Skeletal muscle tissue (tissue), 3 donors: ENCODE measurements at regions not wholly inside any gene's neighbourhood (a gene's known extent, or its start where the extent isn't known, plus 50 kb on each side); places are given as distances from the start of the nearest gene placed in this dataset.

Experiments
- H3K27ac ChIP-seq: one replicate; pipeline ENCODE4 v1.7.0; 2013; ENCODE audit warnings: mild to moderate bottlenecking, low read depth, low read length, inconsistent platforms
- H3K27me3 ChIP-seq, 3 donors: one replicate each; pipeline ENCODE4 v1.7.0; 2013; ENCODE audit warnings: low read length in 3 of 3; ENCODE audit not compliant: control insufficient read depth in 3 of 3, insufficient read depth in 3 of 3
- H3K36me3 ChIP-seq, 3 donors: one replicate each; pipeline ENCODE4 v1.7.0; 2013; ENCODE audit warnings: low read length in 3 of 3; ENCODE audit not compliant: control insufficient read depth in 3 of 3, insufficient read depth in 3 of 3
- H3K4me1 ChIP-seq, 3 donors: one replicate each; pipeline ENCODE4 v1.7.0; 2013; ENCODE audit warnings: low read length in 3 of 3, mild to moderate bottlenecking in 3 of 3; ENCODE audit not compliant: control insufficient read depth in 3 of 3, insufficient read depth in 3 of 3
- H3K4me3 ChIP-seq, 3 donors: one replicate each; pipeline ENCODE4 v1.7.0; 2013; ENCODE audit warnings: low read length in 3 of 3
- H3K9ac ChIP-seq, 3 donors: one replicate each; pipeline ENCODE4 v1.7.0; 2013; ENCODE audit warnings: low read length in 3 of 3, mild to moderate bottlenecking in 3 of 3, moderate library complexity in 2 of 3, low read depth in 1 of 3
- H3K9me3 ChIP-seq, 3 donors: one replicate each; pipeline ENCODE4 v1.7.0; 2013; ENCODE audit warnings: low read length in 3 of 3; ENCODE audit not compliant: control insufficient read depth in 3 of 3
- donor health status: Osteomylitis.

- Histone ChIP-seq H3K36me3 (no peaks in the 10 kb centered on the region), H3K27me3 (no peaks in the 10 kb centered on the region), H3K9me3 (no peaks in the 10 kb centered on the region), H3K4me3 (no peak overlapping the region), H3K4me1 (peaks cover 6 to 11% (median 8%) of the 10 kb centered on the region in 3 donors), H3K27ac (no peak overlapping the region), H3K9ac (no peak overlapping the region)
Observed at GRCh38 chr2:111235192-111236015, 114.7 kb downstream of the BCL2L11 start.

GRCh38 chr2:111236025-111236424 is 115.3 kb downstream of the BCL2L11 start:
- Histone ChIP-seq H3K9me3 (no peaks in the 10 kb centered on the region), H3K27ac (no peak overlapping the region), H3K9ac (no peak overlapping the region)

GRCh38 chr2:111238296-111238695 is 117.6 kb downstream of the BCL2L11 start:
- H3K9ac ChIP-seq, result no peak overlapping the region
- H3K4me3 ChIP-seq, result no peak overlapping the region

More at GRCh38 chr2:111236025-111236424, 115.3 kb downstream of the BCL2L11 start:
- Histone ChIP-seq H3K4me1 (peaks cover 6 to 11% (median 8%) of the 10 kb centered on the region in 3 donors), H3K36me3 (no peaks in the 10 kb centered on the region), H3K4me3 (no peak overlapping the region), H3K27me3 (no peaks in the 10 kb centered on the region)

GRCh38 chr2:111239107-111239506 is 118.4 kb downstream of the BCL2L11 start:
- H3K9ac ChIP-seq, result no peak overlapping the region
- H3K27me3 ChIP-seq, result no peaks in the 10 kb centered on the region
- H3K4me1 ChIP-seq, result peaks cover 6 to 11% (median 8%) of the 10 kb centered on the region in 3 donors
- H3K27ac ChIP-seq, result no peak overlapping the region
- no peaks in the 10 kb centered on the region for H3K9me3 ChIP-seq
- H3K36me3 ChIP-seq, result no peaks in the 10 kb centered on the region
- H3K4me3 ChIP-seq, result no peak overlapping the region

More at GRCh38 chr2:111238296-111238695, 117.6 kb downstream of the BCL2L11 start:
- no peaks in the 10 kb centered on the region for H3K27me3 ChIP-seq
- no peaks in the 10 kb centered on the region for H3K36me3 ChIP-seq
- peaks cover 6 to 11% (median 8%) of the 10 kb centered on the region in 3 donors for H3K4me1 ChIP-seq
- H3K27ac ChIP-seq, result no peak overlapping the region
- H3K9me3 ChIP-seq, result no peaks in the 10 kb centered on the region

- Histone ChIP-seq H3K9me3 (no peaks in the 10 kb centered on the region), H3K27ac (no peak overlapping the region), H3K4me1 (peaks cover 6 to 11% (median 8%) of the 10 kb centered on the region in 3 donors), H3K36me3 (no peaks in the 10 kb centered on the region), H3K9ac (no peak overlapping the region), H3K27me3 (no peaks in the 10 kb centered on the region), H3K4me3 (no peak overlapping the region)
Observed at GRCh38 chr2:111239581-111240249, 119.0 kb downstream of the BCL2L11 start.

- H3K4me3 ChIP-seq, result no peak overlapping the region
- H3K4me1 ChIP-seq, result no peaks in the 10 kb centered on the region
- H3K9ac ChIP-seq, result no peak overlapping the region
- H3K27me3 ChIP-seq, result no peaks in the 10 kb centered on the region
- H3K9me3 ChIP-seq, result no peaks in the 10 kb centered on the region
- no peaks in the 10 kb centered on the region for H3K36me3 ChIP-seq
- no peak overlapping the region for H3K27ac ChIP-seq
Observed at GRCh38 chr2:111243295-111243694, 122.6 kb downstream of the BCL2L11 start.

- Histone ChIP-seq H3K27ac (no peak overlapping the region), H3K9me3 (no peaks in the 10 kb centered on the region), H3K27me3 (no peaks in the 10 kb centered on the region), H3K4me3 (no peak overlapping the region), H3K36me3 (no peaks in the 10 kb centered on the region), H3K4me1 (no peaks in the 10 kb centered on the region), H3K9ac (no peak overlapping the region)
Observed at GRCh38 chr2:111244864-111245263, 124.2 kb downstream of the BCL2L11 start.

- no peaks in the 10 kb centered on the region for H3K36me3 ChIP-seq
- H3K4me1 ChIP-seq, result no peaks in the 10 kb centered on the region
- H3K9me3 ChIP-seq, result no peaks in the 10 kb centered on the region
- no peaks in the 10 kb centered on the region for H3K27me3 ChIP-seq
- H3K9ac ChIP-seq, result no peak overlapping the region
- no peak overlapping the region for H3K27ac ChIP-seq
- H3K4me3 ChIP-seq, result no peak overlapping the region
Observed at GRCh38 chr2:111246620-111247061, 125.9 kb downstream of the BCL2L11 start.

- no peaks in the 10 kb centered on the region for H3K9me3 ChIP-seq
- H3K4me3 ChIP-seq, result no peak overlapping the region
- H3K36me3 ChIP-seq, result no peaks in the 10 kb centered on the region
- no peak overlapping the region for H3K27ac ChIP-seq
- H3K9ac ChIP-seq, result no peak overlapping the region
- H3K27me3 ChIP-seq, result no peaks in the 10 kb centered on the region
- no peaks in the 10 kb centered on the region for H3K4me1 ChIP-seq
Observed at GRCh38 chr2:111247491-111247890, 126.8 kb downstream of the BCL2L11 start.

- Histone ChIP-seq H3K27me3 (no peaks in the 10 kb centered on the region), H3K9me3 (no peaks in the 10 kb centered on the region), H3K4me1 (no peaks in the 10 kb centered on the region), H3K9ac (no peak overlapping the region), H3K27ac (no peak overlapping the region), H3K4me3 (no peak overlapping the region), H3K36me3 (no peaks in the 10 kb centered on the region)
Observed at GRCh38 chr2:111249806-111250205, 129.1 kb downstream of the BCL2L11 start.
